OCI-LY1 (cell line): ENCODE measurements at regions not wholly inside any gene's neighbourhood (a gene's known extent, or its start where the extent isn't known, plus 50 kb on each side); places are given as distances from the start of the nearest gene placed in this dataset.

Experiments used
- CTCF ChIP-seq: fragments of 200-600 bp; sonication (generic), shearing (Covaris generic); IDR thresholded peaks from 2 replicates; pipeline ENCODE4 v1.5.1; 2017; ENCODE audit warnings: mild to moderate bottlenecking, antibody characterized with exemption, low read length, moderate library complexity, mixed read lengths
- EZH2 ChIP-seq: fragments of 200-600 bp; sonication (generic), shearing (Covaris generic); IDR thresholded peaks from 2 replicates; pipeline ENCODE4 v1.8.0; 2017; ENCODE audit warnings: borderline replicate concordance, mixed run types, mild to moderate bottlenecking, antibody characterized with exemption, low read length, moderate library complexity, mixed read lengths

- TF ChIP-seq CTCF = no peak
- no peak for TF ChIP-seq EZH2
These were observed 209.8 kb downstream of the MATN1 start for GRCh38 chr1:30513396-30514136.
